Gastrocnemius medialis (tissue), 4 donors: ENCODE measurements at regions not wholly inside any gene's neighbourhood (a gene's known extent, or its start where the extent isn't known, plus 50 kb on each side); places are given as distances from the start of the nearest gene placed in this dataset.

Experiments used
- POLR2A ChIP-seq, 2 donors: fragments of 450-650 bp; IDR thresholded peaks; one replicate each; pipeline ENCODE4 v1.6.1; 2017; ENCODE audit warnings: antibody characterized with exemption in 2 of 2, mild to moderate bottlenecking in 2 of 2, moderate library complexity in 2 of 2
- TF ChIP-seq, protein P1 (sequence below), 5 experiments: fragments of 450-650 bp in 3 of 5; fragments of 200-600 bp in 2 of 5; sonication (generic) in 2 of 5; IDR thresholded peaks in 4 of 5; conservative IDR thresholded peaks in 1 of 5; 1 replicate in 4 of 5; 2 replicates in 1 of 5; pipeline ENCODE4 v1.5.1; 2016 to 2019; ENCODE audit warnings: antibody characterized with exemption in 5 of 5, mild to moderate bottlenecking in 3 of 5, moderate library complexity in 3 of 5

DNA sequence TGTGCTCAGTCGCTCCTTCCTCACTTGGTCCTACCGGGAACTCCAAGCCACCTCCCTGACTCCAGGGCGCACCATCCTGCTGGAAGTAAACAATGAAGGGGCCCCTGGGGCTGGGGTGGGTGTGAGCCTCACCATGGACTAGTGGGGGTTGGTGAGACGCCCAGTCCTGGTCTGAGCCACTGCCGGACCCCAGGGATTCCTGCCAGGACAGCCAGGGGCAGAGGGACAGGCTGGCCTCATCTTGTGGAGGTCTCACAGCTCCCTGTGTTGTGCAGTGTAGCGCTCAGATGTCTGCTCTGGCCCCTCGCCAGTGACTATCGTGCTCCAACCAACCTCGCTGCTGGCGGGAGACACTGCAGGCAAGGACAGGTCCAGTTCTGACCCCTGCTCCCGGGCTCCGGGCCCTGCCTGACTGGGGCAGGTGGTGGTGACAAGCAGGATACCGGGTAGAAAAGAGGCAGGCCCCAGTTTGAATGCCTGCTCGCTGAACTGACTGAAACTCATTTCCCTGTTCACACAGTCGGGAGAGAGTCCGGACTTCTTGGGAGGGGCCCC lies 1021.4 kb downstream of the BRD1 start:
- TF ChIP-seq POLR2A (IDR thresholded peaks at IDR 0.05) = no peak
- TF ChIP-seq, protein P1, sequence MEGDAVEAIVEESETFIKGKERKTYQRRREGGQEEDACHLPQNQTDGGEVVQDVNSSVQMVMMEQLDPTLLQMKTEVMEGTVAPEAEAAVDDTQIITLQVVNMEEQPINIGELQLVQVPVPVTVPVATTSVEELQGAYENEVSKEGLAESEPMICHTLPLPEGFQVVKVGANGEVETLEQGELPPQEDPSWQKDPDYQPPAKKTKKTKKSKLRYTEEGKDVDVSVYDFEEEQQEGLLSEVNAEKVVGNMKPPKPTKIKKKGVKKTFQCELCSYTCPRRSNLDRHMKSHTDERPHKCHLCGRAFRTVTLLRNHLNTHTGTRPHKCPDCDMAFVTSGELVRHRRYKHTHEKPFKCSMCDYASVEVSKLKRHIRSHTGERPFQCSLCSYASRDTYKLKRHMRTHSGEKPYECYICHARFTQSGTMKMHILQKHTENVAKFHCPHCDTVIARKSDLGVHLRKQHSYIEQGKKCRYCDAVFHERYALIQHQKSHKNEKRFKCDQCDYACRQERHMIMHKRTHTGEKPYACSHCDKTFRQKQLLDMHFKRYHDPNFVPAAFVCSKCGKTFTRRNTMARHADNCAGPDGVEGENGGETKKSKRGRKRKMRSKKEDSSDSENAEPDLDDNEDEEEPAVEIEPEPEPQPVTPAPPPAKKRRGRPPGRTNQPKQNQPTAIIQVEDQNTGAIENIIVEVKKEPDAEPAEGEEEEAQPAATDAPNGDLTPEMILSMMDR (IDR thresholded peaks at IDR 0.05 in 4 of 5, conservative IDR thresholded peaks at IDR 0.05 in 1 of 5) = no peak
